ENCODE measurements at regions not wholly inside any gene's neighbourhood (a gene's known extent, or its start where the extent isn't known, plus 50 kb on each side); places are given as distances from the start of the nearest gene placed in this dataset.
A peak's percentile ranks its signal among the peaks of the same experiment; 100 is the strongest.

- H3K4me1 ChIP-seq: peaks cover 0 to 45% (median 25%) of the 10 kb centered on the region in 12 donors
- no peaks in the 10 kb centered on the region for H3K9me3 ChIP-seq
- 90 to 97% (median 94%) methylated on average over 2 of the region's 2 CpGs for WGBS, 4 donors
- ATAC-seq (peak in 1 of 4 donors; percentile 23), DNase-seq (no peak)
- no peaks in the 10 kb centered on the region for H3K36me3 ChIP-seq
- no peak overlapping the region for H3K4me3 ChIP-seq
- no peak for TF ChIP-seq POLR2A (IDR thresholded peaks at IDR 0.05)
- no peak for TF ChIP-seq CTCF (IDR thresholded peaks at IDR 0.05)
- H3K27ac ChIP-seq: peak overlapping the region in 2 of 12 donors; percentile 16 to 24
- intact Hi-C loops (cut with DNase I): loop anchor here in 2 of 10 donors (10.0 kb wide), 2 partner anchors 128 to 218 kb away; partner anchors contain the start of gene PLCE1 (in 1 of the 2)
- H3K27me3 ChIP-seq: no peaks in the 10 kb centered on the region
Measured at GRCh38 chr10:94213001-94213530, 149.7 kb downstream of the NOC3L start.

GRCh38 chr10:94213980-94214379 is 148.8 kb downstream of the NOC3L start:
- intact Hi-C loops (cut with DNase I): loop anchor here in 2 of 10 donors (10.0 kb wide), 2 partner anchors 129 to 219 kb away; partner anchors contain the start of gene PLCE1 (in 1 of the 2)
- H3K27me3 ChIP-seq: no peaks in the 10 kb centered on the region
- H3K36me3 ChIP-seq: no peaks in the 10 kb centered on the region
- DNase-seq (no peak), ATAC-seq (peak; percentile 29 to 55 (median 34))
- H3K4me3 ChIP-seq: no peak overlapping the region
- H3K4me1 ChIP-seq: peaks cover 0 to 46% (median 28%) of the 10 kb centered on the region in 12 donors
- TF ChIP-seq POLR2A (IDR thresholded peaks at IDR 0.05): no peak
- WGBS, 4 donors: 26 to 41% (median 34%) methylated on average over 3 of the region's 3 CpGs
- H3K27ac ChIP-seq: peak overlapping the region in 3 of 12 donors; percentile 16 to 32 (median 24)
- H3K9me3 ChIP-seq: no peaks in the 10 kb centered on the region

- TF ChIP-seq POLR2A (IDR thresholded peaks at IDR 0.05) (no peak), CTCF (IDR thresholded peaks at IDR 0.05) (no peak)
- Histone ChIP-seq H3K27ac (peak overlapping the region in 1 of 12 donors; percentile 32), H3K4me1 (peaks cover 0 to 46% (median 24%) of the 10 kb centered on the region in 12 donors)
Measured at GRCh38 chr10:94214481-94214893, 148.3 kb downstream of the NOC3L start.

GRCh38 chr10:94216201-94216600 is 146.5 kb downstream of the NOC3L start:
- no peaks in the 10 kb centered on the region for H3K27me3 ChIP-seq
- TF ChIP-seq POLR2A (IDR thresholded peaks at IDR 0.05) (no peak), CTCF (IDR thresholded peaks at IDR 0.05) (no peak)
- intact Hi-C loops (cut with DNase I): loop anchor here in 2 of 10 donors (10.0 kb wide), 2 partner anchors 131 to 221 kb away; partner anchors contain the start of gene PLCE1 (in 1 of the 2)
- H3K27ac ChIP-seq: no peak overlapping the region
- 86 to 92% (median 89%) methylated on average over 4 of the region's 4 CpGs for WGBS, 4 donors
- no peak for ATAC-seq
- no peak overlapping the region for H3K4me3 ChIP-seq
- no peaks in the 10 kb centered on the region for H3K9me3 ChIP-seq
- no peak for DNase-seq
- H3K36me3 ChIP-seq: no peaks in the 10 kb centered on the region
- peaks cover 0 to 33% (median 10%) of the 10 kb centered on the region in 12 donors for H3K4me1 ChIP-seq

More at GRCh38 chr10:94214481-94214893, 148.3 kb downstream of the NOC3L start:
- Histone ChIP-seq H3K9me3 (no peaks in the 10 kb centered on the region), H3K27me3 (no peaks in the 10 kb centered on the region), H3K36me3 (no peaks in the 10 kb centered on the region), H3K4me3 (no peak overlapping the region)
- intact Hi-C loops (cut with DNase I): loop anchor here in 2 of 10 donors (10.0 kb wide), 2 partner anchors 130 to 220 kb away; partner anchors contain the start of gene PLCE1 (in 1 of the 2)
- ATAC-seq (peak in 1 of 4 donors; percentile 20), DNase-seq (no peak)
- WGBS, 4 donors: 72 to 85% (median 77%) methylated on average over 7 of the region's 7 CpGs

All from heart left ventricle (tissue), 16 donors.